Heart left ventricle (tissue), 13 donors: ENCODE measurements at regions not wholly inside any gene's neighbourhood (a gene's known extent, or its start where the extent isn't known, plus 50 kb on each side); places are given as distances from the start of the nearest gene placed in this dataset.

Experiments
- CTCF ChIP-seq, 12 donors: fragments of 200-600 bp; sonication (generic) in 4 of 12; IDR thresholded peaks; one replicate each; pipeline versions ENCODE4 v1.5.0 to v1.8.0; 2018 to 2022; ENCODE audit warnings: antibody characterized with exemption in 12 of 12, mild to moderate bottlenecking in 5 of 12
- POLR2A ChIP-seq, 2 donors: fragments of 450-650 bp; IDR thresholded peaks; one replicate each; pipeline ENCODE4 v1.6.1; 2017; ENCODE audit warnings: antibody characterized with exemption in 2 of 2, mild to moderate bottlenecking in 2 of 2, moderate library complexity in 2 of 2
- donor health status: ischemic (EF 13 %, LVEDD 7.1; RV severe dilation, severe dysfunction).
- donor health status: DM: no; HTN: yes; CAD: no.
- donor health status: DM: no; HTN: no; CAD: no.
- donor health status: ischemic (EF 25% LVEDD 6.9; RV normal size, moderate dysfunction).
- donor health status: ischemic (EF 25% LVEDD 5.7; RV mildly dilated, moderate dysfunction).
- donor health status: ischemic (EF 35%, LVEDD 5.7; RV mildly dilated, moderate dysfunction).
- donor health status: nonischemic (EF 11% LVEDD 7.7; RV severe dilation, severe dysfunction).
- donor health status: DM: yes; HTN: yes; CAD: no.
- donor health status: PGD.
- donor health status: ischemic (EF 29% LVEDD 5.4; RV normal size, mild dysfunction).
- donor health status: nonischemic (EF 23%, LVEDD 6.1; RV moderate dilation, normal function).

DNA sequence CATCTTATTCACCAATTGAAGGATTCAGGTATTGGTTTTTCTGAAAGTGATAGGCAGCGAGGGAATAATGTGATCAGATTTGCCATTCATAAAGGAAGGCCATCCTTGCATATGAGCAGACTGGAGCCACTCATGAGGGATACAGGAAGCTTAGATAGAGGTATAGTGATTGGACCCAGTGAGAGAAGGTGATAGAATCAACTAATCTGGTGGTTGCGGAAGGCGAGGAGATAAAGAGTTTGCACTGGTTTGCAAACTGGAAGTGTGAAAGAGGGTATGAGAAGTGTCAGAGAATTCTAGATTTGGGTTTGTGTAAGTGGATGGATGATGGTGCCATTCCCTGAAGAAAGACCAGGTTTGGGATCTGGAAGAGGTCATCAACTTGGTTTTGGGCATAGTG, 57.3 kb upstream of the RASGEF1B start:
- TF ChIP-seq CTCF (IDR thresholded peaks at IDR 0.05) (no peak), POLR2A (IDR thresholded peaks at IDR 0.05) (no peak)
